Activated T-helper 1 cell treated with anti-CD3 and anti-CD28 coated beads, Interleukin-12 subunit alpha, Interleukin-12 subunit beta, Interleukin-2, Interleukin-4 antibody, amounts not matched to agents 30 ng/mL and 10 ng/mL and 1 ng/mL, durations not matched to agents 14 hours and 24 hours and 36 hours (primary cell): ENCODE measurements at regions not wholly inside any gene's neighbourhood (a gene's known extent, or its start where the extent isn't known, plus 50 kb on each side); places are given as distances from the start of the nearest gene placed in this dataset.

Source experiments
- DNase-seq: peaks from one replicate; pipeline ENCODE4 v3.0.0; 2021; ENCODE audit warnings: low spot score
- H3K27ac Mint-ChIP-seq: one replicate; pipeline ENCODE4 v1.8.0; 2021; ENCODE audit warnings: mild to moderate bottlenecking, mixed read lengths
- H3K27me3 Mint-ChIP-seq: one replicate; pipeline ENCODE4 v1.8.0; 2022; ENCODE audit warnings: mild to moderate bottlenecking, moderate library complexity, mixed read lengths; ENCODE audit not compliant: insufficient read depth
- H3K36me3 Mint-ChIP-seq: one replicate; pipeline ENCODE4 v1.8.0; 2021; ENCODE audit warnings: low read depth, mixed read lengths
- H3K4me1 Mint-ChIP-seq: one replicate; pipeline ENCODE4 v1.8.0; 2021; ENCODE audit warnings: low read depth, mixed read lengths
- H3K4me3 Mint-ChIP-seq: one replicate; pipeline ENCODE4 v1.8.0; 2021; ENCODE audit warnings: mild to moderate bottlenecking, moderate library complexity, mixed read lengths
- H3K9me3 Mint-ChIP-seq: one replicate; pipeline ENCODE4 v1.8.0; 2021; ENCODE audit warnings: mixed read lengths
- intact Hi-C: fragments of 100-400 bp; cut with micrococcal nuclease; formaldehyde crosslinking; loops from one replicate; pipeline ENCODE4 v1.15.1; 2024

DNA sequence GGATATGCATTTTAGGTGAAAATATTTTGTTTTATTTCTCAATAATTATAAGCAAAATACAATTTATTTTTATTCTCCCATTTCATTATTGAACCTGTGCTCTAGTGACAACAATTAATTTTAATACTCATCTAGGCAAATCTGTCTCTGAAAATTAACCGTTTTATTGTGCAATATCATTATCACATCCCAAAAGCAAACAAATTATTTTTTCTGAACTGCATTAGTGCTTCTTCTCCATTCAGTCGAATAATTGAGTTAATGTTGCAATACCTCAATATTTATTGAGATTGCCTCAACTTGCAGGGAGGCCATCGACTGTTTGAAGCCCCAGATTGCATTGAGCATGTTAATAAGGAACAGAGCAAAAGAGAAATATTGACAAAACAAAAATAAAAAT lies 303.2 kb upstream of the LRFN5 start:
- H3K4me3 Mint-ChIP-seq = no peak overlapping the region
- no peaks in the 10 kb centered on the region for H3K4me1 Mint-ChIP-seq
- no peaks in the 10 kb centered on the region for H3K27me3 Mint-ChIP-seq
- H3K27ac Mint-ChIP-seq = no peak overlapping the region
- H3K9me3 Mint-ChIP-seq = no peaks in the 10 kb centered on the region
- intact Hi-C loops = no loop called here
- no peak for DNase-seq
- no peaks in the 10 kb centered on the region for H3K36me3 Mint-ChIP-seq

- Mint-ChIP-seq H3K9me3 (no peaks in the 10 kb centered on the region), H3K36me3 (no peaks in the 10 kb centered on the region), H3K4me3 (no peak overlapping the region), H3K27ac (no peak overlapping the region), H3K27me3 (no peaks in the 10 kb centered on the region), H3K4me1 (no peaks in the 10 kb centered on the region)
- no peak for DNase-seq
- intact Hi-C loops = no loop called here
These were observed 303.9 kb upstream of the LRFN5 start for GRCh38 chr14:41302776-41303175.

- Mint-ChIP-seq H3K4me1 (no peaks in the 10 kb centered on the region), H3K4me3 (no peak overlapping the region), H3K27ac (no peak overlapping the region), H3K36me3 (no peaks in the 10 kb centered on the region), H3K27me3 (no peaks in the 10 kb centered on the region), H3K9me3 (no peaks in the 10 kb centered on the region)
- no peak for DNase-seq
- intact Hi-C loops = no loop called here
These were observed 306.8 kb upstream of the LRFN5 start for GRCh38 chr14:41299924-41300323.

GRCh38 chr14:41298328-41298690 lies 308.4 kb upstream of the LRFN5 start:
- Mint-ChIP-seq H3K27ac (no peak overlapping the region), H3K36me3 (no peaks in the 10 kb centered on the region), H3K4me3 (no peak overlapping the region), H3K27me3 (no peaks in the 10 kb centered on the region), H3K9me3 (peaks cover 5% of the 10 kb centered on the region), H3K4me1 (no peaks in the 10 kb centered on the region)
- no peak for DNase-seq
- intact Hi-C loops = no loop called here

GRCh38 chr14:41297576-41298327 lies 308.9 kb upstream of the LRFN5 start:
- Mint-ChIP-seq H3K36me3 (no peaks in the 10 kb centered on the region), H3K4me1 (no peaks in the 10 kb centered on the region), H3K9me3 (peaks cover 5% of the 10 kb centered on the region), H3K4me3 (no peak overlapping the region), H3K27ac (no peak overlapping the region), H3K27me3 (no peaks in the 10 kb centered on the region)
- DNase-seq = no peak
- intact Hi-C loops = no loop called here

DNA sequence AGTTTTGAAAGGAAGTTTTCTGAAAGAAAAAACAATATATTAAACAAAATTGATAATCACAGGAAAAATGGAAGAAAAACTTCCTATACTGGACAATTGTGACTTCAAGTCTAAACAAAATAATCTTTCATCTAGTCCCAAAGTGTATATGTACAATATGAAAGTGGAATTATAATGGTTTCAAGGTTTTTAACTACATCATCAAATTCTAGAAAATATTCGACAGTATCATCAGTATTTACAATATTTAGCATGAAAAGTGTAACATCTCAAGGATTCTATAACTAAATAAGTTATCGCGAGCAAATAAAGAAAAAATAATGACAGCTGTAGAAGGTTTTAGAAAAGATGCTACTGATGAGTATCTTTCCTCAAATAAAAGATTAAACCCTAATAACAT lies 310.9 kb upstream of the LRFN5 start:
- H3K27ac Mint-ChIP-seq = no peak overlapping the region
- no peaks in the 10 kb centered on the region for H3K4me1 Mint-ChIP-seq
- no peak for DNase-seq
- no peaks in the 10 kb centered on the region for H3K27me3 Mint-ChIP-seq
- intact Hi-C loops = no loop called here
- H3K4me3 Mint-ChIP-seq = no peak overlapping the region
- H3K36me3 Mint-ChIP-seq = no peaks in the 10 kb centered on the region
- H3K9me3 Mint-ChIP-seq = peaks cover 10% of the 10 kb centered on the region

DNA sequence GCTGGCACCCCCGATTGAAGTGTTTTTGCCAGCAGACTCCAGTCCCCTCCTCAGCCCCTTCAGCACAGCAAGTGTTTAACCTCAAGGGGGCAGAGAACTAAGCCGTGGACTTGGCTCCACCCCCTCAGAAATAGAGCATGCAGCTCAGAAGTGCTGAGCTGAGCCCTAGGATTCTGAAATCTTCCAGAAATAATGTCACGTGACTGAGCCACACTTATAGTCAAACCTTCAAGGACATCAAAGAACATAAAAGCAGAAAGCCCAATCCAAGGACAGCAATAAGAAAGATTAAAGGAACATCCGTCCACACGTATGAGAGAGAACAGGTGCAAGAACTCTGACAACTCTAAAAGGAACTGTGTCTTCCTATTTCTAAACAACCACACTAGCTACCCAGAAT lies 317.7 kb upstream of the LRFN5 start:
- intact Hi-C loops = no loop called here
- H3K4me3 Mint-ChIP-seq = no peak overlapping the region
- no peak for DNase-seq
- H3K36me3 Mint-ChIP-seq = no peaks in the 10 kb centered on the region
- H3K27ac Mint-ChIP-seq = no peak overlapping the region
- peaks cover 25% of the 10 kb centered on the region for H3K9me3 Mint-ChIP-seq
- H3K4me1 Mint-ChIP-seq = no peaks in the 10 kb centered on the region
- no peaks in the 10 kb centered on the region for H3K27me3 Mint-ChIP-seq

DNA sequence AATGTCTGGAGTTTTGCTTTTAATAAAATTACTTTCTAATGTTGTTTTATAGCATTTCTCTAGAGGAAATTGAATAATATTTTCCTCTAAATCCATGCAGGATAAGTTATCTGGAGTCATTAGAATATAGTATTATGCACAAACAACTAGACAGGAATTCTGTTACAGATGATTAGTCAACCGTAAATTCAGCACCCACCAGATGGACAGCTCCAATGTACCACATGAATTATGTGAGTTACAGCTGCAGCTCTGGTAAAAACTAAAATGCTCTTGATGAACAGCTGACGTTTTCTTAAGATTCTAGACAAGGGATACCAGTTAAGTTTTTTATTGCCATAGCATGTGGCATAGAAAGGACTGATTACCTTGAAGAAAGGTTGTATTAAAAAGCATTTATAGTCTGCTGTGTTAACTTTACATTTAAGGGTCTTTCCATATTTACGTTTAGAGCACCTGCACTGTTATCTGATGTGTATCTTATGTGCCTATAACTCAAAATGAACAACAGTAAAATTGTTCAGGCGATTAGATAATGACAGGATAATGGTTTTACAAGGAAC lies 321.4 kb upstream of the LRFN5 start:
- Mint-ChIP-seq H3K4me3 (no peak overlapping the region), H3K9me3 (peaks cover 18% of the 10 kb centered on the region), H3K27me3 (no peaks in the 10 kb centered on the region), H3K4me1 (no peaks in the 10 kb centered on the region), H3K27ac (no peak overlapping the region), H3K36me3 (no peaks in the 10 kb centered on the region)
- intact Hi-C loops = no loop called here
- no peak for DNase-seq

- intact Hi-C loops = no loop called here
- Mint-ChIP-seq H3K4me3 (no peak overlapping the region), H3K9me3 (peaks cover 3% of the 10 kb centered on the region), H3K36me3 (no peaks in the 10 kb centered on the region), H3K27me3 (no peaks in the 10 kb centered on the region), H3K4me1 (no peaks in the 10 kb centered on the region), H3K27ac (no peak overlapping the region)
- DNase-seq = no peak
These were observed 325.9 kb upstream of the LRFN5 start for GRCh38 chr14:41280745-41281144.

DNA sequence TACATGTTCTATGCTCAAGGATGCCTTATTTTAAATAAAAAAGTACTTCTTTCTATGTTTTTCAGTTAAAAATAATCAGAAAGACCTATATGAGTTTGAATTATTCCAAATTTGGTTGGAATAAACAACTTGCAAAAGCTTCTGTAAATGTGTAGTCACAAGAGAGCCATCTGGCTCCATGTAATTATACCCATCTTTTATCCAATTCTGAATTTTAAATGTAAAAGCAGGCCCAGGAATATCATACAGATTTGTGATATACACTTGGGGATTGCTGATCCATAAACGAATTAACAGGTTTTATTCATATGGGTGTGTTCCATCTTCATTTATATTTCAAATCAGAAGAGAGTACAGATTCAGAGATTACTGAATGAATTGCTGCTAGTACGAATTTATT lies 329.2 kb upstream of the LRFN5 start:
- Mint-ChIP-seq H3K27me3 (no peaks in the 10 kb centered on the region), H3K27ac (no peak overlapping the region), H3K36me3 (no peaks in the 10 kb centered on the region), H3K4me3 (no peak overlapping the region), H3K9me3 (peaks cover 3% of the 10 kb centered on the region), H3K4me1 (no peaks in the 10 kb centered on the region)
- no peak for DNase-seq
- intact Hi-C loops = no loop called here

GRCh38 chr14:41257476-41257875 lies 349.2 kb upstream of the LRFN5 start:
- Mint-ChIP-seq H3K27me3 (no peaks in the 10 kb centered on the region), H3K36me3 (no peaks in the 10 kb centered on the region), H3K27ac (no peak overlapping the region), H3K9me3 (no peaks in the 10 kb centered on the region), H3K4me3 (no peak overlapping the region), H3K4me1 (no peaks in the 10 kb centered on the region)
- intact Hi-C loops = no loop called here
- DNase-seq = no peak

GRCh38 chr14:41235466-41235865 lies 371.2 kb upstream of the LRFN5 start:
- intact Hi-C loops = no loop called here
- Mint-ChIP-seq H3K36me3 (no peaks in the 10 kb centered on the region), H3K27ac (no peak overlapping the region), H3K27me3 (no peaks in the 10 kb centered on the region), H3K4me1 (no peaks in the 10 kb centered on the region), H3K9me3 (peaks cover 15% of the 10 kb centered on the region), H3K4me3 (no peak overlapping the region)
- no peak for DNase-seq

- Mint-ChIP-seq H3K4me1 (no peaks in the 10 kb centered on the region), H3K27me3 (no peaks in the 10 kb centered on the region), H3K27ac (no peak overlapping the region), H3K9me3 (peaks cover 17% of the 10 kb centered on the region), H3K4me3 (no peak overlapping the region), H3K36me3 (no peaks in the 10 kb centered on the region)
- intact Hi-C loops = no loop called here
- DNase-seq = no peak
These were observed 376.0 kb upstream of the LRFN5 start for GRCh38 chr14:41230683-41231082.

- intact Hi-C loops = no loop called here
- no peaks in the 10 kb centered on the region for H3K4me1 Mint-ChIP-seq
- H3K9me3 Mint-ChIP-seq = peaks cover 11% of the 10 kb centered on the region
- H3K4me3 Mint-ChIP-seq = no peak overlapping the region
- no peak overlapping the region for H3K27ac Mint-ChIP-seq
- no peaks in the 10 kb centered on the region for H3K27me3 Mint-ChIP-seq
- no peaks in the 10 kb centered on the region for H3K36me3 Mint-ChIP-seq
- DNase-seq = no peak
These were observed 376.9 kb upstream of the LRFN5 start for GRCh38 chr14:41229824-41230223.
